H1 (cell line): ENCODE measurements at regions not wholly inside any gene's neighbourhood (a gene's known extent, or its start where the extent isn't known, plus 50 kb on each side); places are given as distances from the start of the nearest gene placed in this dataset.

Source experiments
- CTCF ChIA-PET: fragments of 300-600 bp; sonication (Branson Sonifier 250); formaldehyde crosslinking; loops from one replicate; lab custom pipeline; 2021; ENCODE audit not compliant: partially characterized antibody; lab: Charles Lee
- POLR2A ChIA-PET: fragments of 300-600 bp; sonication (Branson Sonifier 250); formaldehyde crosslinking; loops from one replicate; lab custom pipeline; 2021; ENCODE audit warnings: inconsistent platforms; ENCODE audit not compliant: partially characterized antibody; lab: Charles Lee
- DNase-seq, 2 experiments: peaks; one replicate each; pipeline versions ENCODE4 v3.0.0 to v3.0.0-alpha.2; 2010 to 2022; ENCODE audit warnings: low spot score in 2 of 2, low read depth in 1 of 2, mixed read lengths in 1 of 2
- FAIRE-seq: peaks from 2 replicates; lab custom pipeline; 2011; peaks lifted over from hg19 to GRCh38; lab: Jason Lieb, UNC
- H2AFZ ChIP-seq: 2 replicates; pipeline ENCODE4 v1.8.1; 2012; ENCODE audit warnings: low read length, inconsistent platforms
- H2AK5ac ChIP-seq: 2 replicates; pipeline ENCODE4 v1.6.1; 2013; ENCODE audit warnings: low read depth, low read length
- H2BK120ac ChIP-seq: replicated peaks from 2 replicates; pipeline ENCODE3; 2013; ENCODE audit warnings: low read depth, low read length, inconsistent platforms
- H2BK12ac ChIP-seq: 2 replicates; pipeline ENCODE4 v1.6.1; 2013; ENCODE audit warnings: low read depth, low read length
- H2BK15ac ChIP-seq: 2 replicates; pipeline ENCODE4 v1.6.1; 2013; ENCODE audit warnings: low read length
- H2BK20ac ChIP-seq: 2 replicates; pipeline ENCODE4 v1.6.1; 2013; ENCODE audit warnings: low read length
- H2BK5ac ChIP-seq: 2 replicates; pipeline ENCODE4 v1.6.1; 2013; ENCODE audit warnings: low read depth, low read length
- H3K14ac ChIP-seq: 2 replicates; pipeline ENCODE4 v1.6.1; 2013; ENCODE audit warnings: inconsistent platforms; ENCODE audit not compliant: insufficient read length
- H3K18ac ChIP-seq: 2 replicates; pipeline ENCODE4 v1.6.1; 2013; ENCODE audit warnings: low read length; ENCODE audit errors: extremely low read depth
- H3K23ac ChIP-seq: 2 replicates; pipeline ENCODE4 v1.6.1; 2013; ENCODE audit warnings: inconsistent platforms; ENCODE audit not compliant: insufficient read length
- H3K23me2 ChIP-seq: 2 replicates; pipeline ENCODE4 v1.6.1; 2013; ENCODE audit warnings: low read depth, low read length
- H3K27ac ChIP-seq: 2 replicates; pipeline ENCODE4 v1.6.1; 2011; ENCODE audit warnings: low read depth, low read length, inconsistent platforms
- H3K27me3 ChIP-seq, 4 experiments: replicated peaks in 1 of 4; 1 replicate in 1 of 4; 2 replicates in 3 of 4; pipeline versions ENCODE4 v1.6.1 to v1.8.1; 2011 to 2013; ENCODE audit warnings: low read length in 3 of 4, mild to moderate bottlenecking in 3 of 4, inconsistent platforms in 2 of 4, mixed read lengths in 2 of 4, moderate library complexity in 1 of 4; ENCODE audit not compliant: control insufficient read depth in 3 of 4, insufficient read depth in 3 of 4; ENCODE audit errors: extremely low read depth in 1 of 4
- H3K36me3 ChIP-seq, 4 experiments: 2 replicates each; pipeline versions ENCODE4 v1.6.1 to v1.8.1; 2011 to 2013; ENCODE audit warnings: mild to moderate bottlenecking in 4 of 4, low read length in 3 of 4, moderate library complexity in 2 of 4, control low read depth in 1 of 4, inconsistent platforms in 1 of 4; ENCODE audit not compliant: insufficient read depth in 4 of 4, control insufficient read depth in 2 of 4
- H3K4ac ChIP-seq: replicated peaks from 2 replicates; pipeline ENCODE3; 2013; ENCODE audit warnings: low read length, low read depth, mixed read lengths, inconsistent platforms; ENCODE audit not compliant: insufficient read length
- H3K4me1 ChIP-seq, 4 experiments: replicated peaks in 1 of 4; 1 replicate in 1 of 4; 2 replicates in 3 of 4; pipeline versions ENCODE4 v1.6.1 to v1.8.1; 2011 to 2013; ENCODE audit warnings: low read length in 3 of 4, inconsistent platforms in 2 of 4, mixed read lengths in 1 of 4; ENCODE audit not compliant: insufficient read depth in 4 of 4, control insufficient read depth in 3 of 4
- H3K4me2 ChIP-seq, 2 experiments: 2 replicates each; pipeline versions ENCODE4 v1.6.1 to v1.8.1; 2011 to 2013; ENCODE audit warnings: low read depth in 2 of 2, low read length in 2 of 2, control low read depth in 1 of 2, inconsistent platforms in 1 of 2, mild to moderate bottlenecking in 1 of 2; ENCODE audit not compliant: insufficient read depth in 1 of 2
- H3K4me3 ChIP-seq, 4 experiments: fragments of 200-600, 300-600 bp in 1 of 4; sonication (generic), shearing (Covaris generic), sonication (Bioruptor Twin) in 1 of 4; 2 replicates each; pipeline versions ENCODE4 v1.5.1 to v1.8.1; 2011 to 2016; ENCODE audit warnings: low read length in 4 of 4, low read depth in 3 of 4, control low read depth in 2 of 4, inconsistent platforms in 2 of 4, mild to moderate bottlenecking in 2 of 4, mixed read lengths in 1 of 4, moderate library complexity in 1 of 4; ENCODE audit not compliant: insufficient read depth in 2 of 4; ENCODE audit errors: extremely low read depth in 1 of 4
- H3K56ac ChIP-seq: replicated peaks from 2 replicates; pipeline ENCODE3; 2013; ENCODE audit warnings: low read depth, mild to moderate bottlenecking, mixed read lengths, low read length, inconsistent platforms; ENCODE audit not compliant: insufficient read length
- H3K79me1 ChIP-seq: 2 replicates; pipeline ENCODE4 v1.6.1; 2013; ENCODE audit warnings: low read depth, low read length, control low read depth
- H3K79me2 ChIP-seq, 2 experiments: 2 replicates each; pipeline versions ENCODE4 v1.6.1 to v1.8.1; 2012 to 2013; ENCODE audit warnings: low read length in 2 of 2, mild to moderate bottlenecking in 2 of 2, inconsistent platforms in 1 of 2; ENCODE audit not compliant: insufficient read depth in 2 of 2, control insufficient read depth in 1 of 2
- H3K9ac ChIP-seq, 4 experiments: replicated peaks in 1 of 4; 1 replicate in 1 of 4; 2 replicates in 3 of 4; pipeline versions ENCODE4 v1.6.1 to v1.8.1; 2011 to 2013; ENCODE audit warnings: low read depth in 3 of 4, low read length in 3 of 4, control low read depth in 2 of 4, mild to moderate bottlenecking in 2 of 4, moderate library complexity in 2 of 4, inconsistent platforms in 1 of 4; ENCODE audit errors: extremely low read depth in 1 of 4
- H3K9me3 ChIP-seq, 2 experiments: 2 replicates each; pipeline versions ENCODE4 v1.6.1 to v1.8.1; 2012 to 2013; ENCODE audit warnings: mild to moderate bottlenecking in 2 of 2, moderate library complexity in 2 of 2, control low read depth in 1 of 2, inconsistent platforms in 1 of 2, low read depth in 1 of 2, low read length in 1 of 2, mixed read lengths in 1 of 2; ENCODE audit not compliant: insufficient read depth in 2 of 2
- H4K20me1 ChIP-seq, 2 experiments: replicated peaks in 1 of 2; 2 replicates each; pipeline versions ENCODE3 to v1.8.1; 2011 to 2013; ENCODE audit warnings: inconsistent platforms in 2 of 2, low read length in 2 of 2, mild to moderate bottlenecking in 1 of 2; ENCODE audit not compliant: insufficient read depth in 2 of 2, control insufficient read depth in 1 of 2
- H4K5ac ChIP-seq: 2 replicates; pipeline ENCODE4 v1.6.1; 2013; ENCODE audit warnings: low read length, low read depth, mixed read lengths, inconsistent platforms; ENCODE audit not compliant: insufficient read length
- H4K8ac ChIP-seq: 2 replicates; pipeline ENCODE4 v1.8.0; 2013; ENCODE audit warnings: mild to moderate bottlenecking, moderate library complexity, low read length, inconsistent platforms; ENCODE audit not compliant: insufficient read depth; ENCODE audit errors: extremely low read depth
- H4K91ac ChIP-seq: replicated peaks from 2 replicates; pipeline ENCODE3; 2013; ENCODE audit warnings: low read length, mixed read lengths, inconsistent platforms; ENCODE audit not compliant: insufficient read length
- ASH2L ChIP-seq: fragments of 200-600, 300-600 bp; sonication (generic); IDR thresholded peaks from one replicate; pipeline ENCODE4 v1.7.1; 2017; ENCODE audit warnings: low read length
- CHD1 ChIP-seq: IDR thresholded peaks from 2 replicates; pipeline ENCODE4 v1.6.1; 2012; ENCODE audit warnings: low read depth, low read length, improper control_type of control experiment
- CTCF ChIP-seq, 3 experiments: IDR thresholded peaks; 1 replicate in 2 of 3; 2 replicates in 1 of 3; pipeline versions ENCODE4 v1.5.1 to v1.6.1; 2011; ENCODE audit warnings: low read length in 3 of 3, mild to moderate bottlenecking in 3 of 3, inconsistent platforms in 2 of 3, low read depth in 1 of 3, moderate library complexity in 1 of 3; ENCODE audit not compliant: insufficient read depth in 1 of 3; ENCODE audit errors: control extremely low read depth in 1 of 3
- EZH2 ChIP-seq: fragments of 200-600 bp; sonication (generic); IDR thresholded peaks from 2 replicates; pipeline ENCODE4 v1.7.1; 2012; ENCODE audit warnings: low read depth, mild to moderate bottlenecking, moderate library complexity, low read length, inconsistent platforms; ENCODE audit not compliant: severe bottlenecking
- HDAC6 ChIP-seq: IDR thresholded peaks from one replicate; pipeline ENCODE4 v1.7.1; 2012; ENCODE audit warnings: low read depth, mild to moderate bottlenecking, inconsistent platforms, low read length, moderate library complexity
- PHF8 ChIP-seq: fragments of 200-600 bp; sonication (generic); conservative IDR thresholded peaks from 2 replicates; pipeline ENCODE4 v1.7.1; 2012; ENCODE audit warnings: low read depth, mild to moderate bottlenecking, inconsistent platforms, low read length, moderate library complexity
- POLR2AphosphoS5 ChIP-seq: IDR thresholded peaks from 2 replicates; pipeline ENCODE4 v1.6.1; 2011; ENCODE audit warnings: low read depth, low read length
- RFX5 ChIP-seq: IDR thresholded peaks from 2 replicates; pipeline ENCODE4 v1.6.1; 2011; ENCODE audit warnings: low read depth, low read length, improper control_type of control experiment, borderline replicate concordance
- RNF2 ChIP-seq: fragments of 200-900, 300-1000 bp; sonication (generic); IDR thresholded peaks from 2 replicates; pipeline ENCODE4 v1.7.1; 2016; ENCODE audit warnings: borderline replicate concordance, low read depth, mild to moderate bottlenecking, antibody characterized with exemption, low read length; ENCODE audit not compliant: poor library complexity, severe bottlenecking; ENCODE audit errors: missing control alignments
- SAP30 ChIP-seq: fragments of 300-600 bp; sonication (generic); IDR thresholded peaks from 2 replicates; pipeline ENCODE4 v1.7.1; 2012; ENCODE audit warnings: low read length, moderate library complexity, mild to moderate bottlenecking, inconsistent platforms; ENCODE audit not compliant: insufficient read depth, insufficient replicate concordance
- SRF ChIP-seq: IDR thresholded peaks from 2 replicates; pipeline ENCODE4 v1.6.1; 2011; ENCODE audit warnings: mild to moderate bottlenecking, low read depth, low read length, moderate library complexity
- TBP ChIP-seq: IDR thresholded peaks from 2 replicates; pipeline ENCODE4 v1.6.1; 2011; ENCODE audit warnings: low read depth, low read length, improper control_type of control experiment
- WGBS, 2 experiments: shearing (Covaris generic) in 1 of 2; methylation state at CpG; one replicate each; pipeline versions ENCODE4 v1.1.6 to v1.1.7; 2013 to 2015; ENCODE audit warnings: low lambda C conversion rate in 2 of 2, mixed read lengths in 2 of 2, inconsistent platforms in 1 of 2, low coverage in 1 of 2, missing lambda C conversion rate in 1 of 2; ENCODE audit not compliant: insufficient replicate concordance in 2 of 2, insufficient coverage in 1 of 2, insufficient read length in 1 of 2; ENCODE audit errors: extremely low coverage in 1 of 2, missing lambda C conversion rate in 1 of 2; 5-methylcytosine and 5-hydroxymethylcytosine counted together

- H2BK5ac ChIP-seq, result no peak overlapping the region
- POLR2A ChIA-PET, result no interaction called here
- no peaks in the 10 kb centered on the region for H3K27me3 ChIP-seq
- no peak overlapping the region for H2BK12ac ChIP-seq
- no peaks in the 10 kb centered on the region for H3K79me2 ChIP-seq
- H3K9ac ChIP-seq, result no peak overlapping the region
- WGBS, 2 experiments, result 86% methylated on average over 2 of the region's 2 CpGs; no CpG with 5 or more reads in 1 of the 2 experiments
- no peak overlapping the region for H3K23ac ChIP-seq
- H3K23me2 ChIP-seq, result no peaks in the 10 kb centered on the region
- H2BK20ac ChIP-seq, result no peak overlapping the region
- no peak overlapping the region for H2AK5ac ChIP-seq
- no peaks in the 10 kb centered on the region for H3K4me1 ChIP-seq
- H3K4me3 ChIP-seq, result no peak overlapping the region
- no peak for FAIRE-seq
- H3K56ac ChIP-seq, result no peak overlapping the region
- no peak overlapping the region for H3K4me2 ChIP-seq
- H4K8ac ChIP-seq, result no peak overlapping the region
- no peak for DNase-seq
- H4K20me1 ChIP-seq, result no peaks in the 10 kb centered on the region
- no peak overlapping the region for H3K4ac ChIP-seq
- H3K14ac ChIP-seq, result no peak overlapping the region
- H3K18ac ChIP-seq, result no peak overlapping the region
- no peak overlapping the region for H3K27ac ChIP-seq
- H4K5ac ChIP-seq, result no peak overlapping the region
- H4K91ac ChIP-seq, result no peak overlapping the region
- no peak overlapping the region for H2AFZ ChIP-seq
- H2BK15ac ChIP-seq, result no peak overlapping the region
- H3K36me3 ChIP-seq, result no peaks in the 10 kb centered on the region
- H2BK120ac ChIP-seq, result no peak overlapping the region
- no peaks in the 10 kb centered on the region for H3K79me1 ChIP-seq
- CTCF ChIA-PET, result no interaction called here
- no peaks in the 10 kb centered on the region for H3K9me3 ChIP-seq
- no peak for TF ChIP-seq RNF2
- no peak for TF ChIP-seq ASH2L
- no peak for TF ChIP-seq SRF
- TF ChIP-seq CTCF (IDR thresholded peaks at IDR 0.05; ENCODE audit: control extremely low read depth in 1 of 3, insufficient read depth in 1 of 3, low read depth in 1 of 3, low read length in 3 of 3), result no peak
- no peak for TF ChIP-seq CHD1
- TF ChIP-seq HDAC6, result no peak
- no peak for TF ChIP-seq EZH2
- no peak for TF ChIP-seq TBP
- no peak for TF ChIP-seq SAP30
- TF ChIP-seq PHF8, result no peak
- no peak for TF ChIP-seq POLR2AphosphoS5
- TF ChIP-seq RFX5, result no peak
These were observed 193.9 kb downstream of the AEBP2 start for GRCh38 chr12:19633194-19633593.
